Uterus (tissue), 2 donors: ENCODE measurements at regions not wholly inside any gene's neighbourhood (a gene's known extent, or its start where the extent isn't known, plus 50 kb on each side); places are given as distances from the start of the nearest gene placed in this dataset.

ENCODE experiments used
- POLR2A ChIP-seq, 2 donors: fragments of 450-650 bp; IDR thresholded peaks; one replicate each; pipeline ENCODE4 v1.6.1; 2016; ENCODE audit warnings: antibody characterized with exemption in 2 of 2, mild to moderate bottlenecking in 1 of 2, moderate library complexity in 1 of 2
- TF ChIP-seq, protein P1 (sequence below), 4 experiments: fragments of 200-600 bp in 2 of 4; fragments of 450-650 bp in 2 of 4; sonication (generic) in 2 of 4; IDR thresholded peaks; one replicate each; pipeline ENCODE4 v1.5.1; 2016 to 2019; ENCODE audit warnings: antibody characterized with exemption in 4 of 4, mild to moderate bottlenecking in 2 of 4, moderate library complexity in 1 of 4

DNA sequence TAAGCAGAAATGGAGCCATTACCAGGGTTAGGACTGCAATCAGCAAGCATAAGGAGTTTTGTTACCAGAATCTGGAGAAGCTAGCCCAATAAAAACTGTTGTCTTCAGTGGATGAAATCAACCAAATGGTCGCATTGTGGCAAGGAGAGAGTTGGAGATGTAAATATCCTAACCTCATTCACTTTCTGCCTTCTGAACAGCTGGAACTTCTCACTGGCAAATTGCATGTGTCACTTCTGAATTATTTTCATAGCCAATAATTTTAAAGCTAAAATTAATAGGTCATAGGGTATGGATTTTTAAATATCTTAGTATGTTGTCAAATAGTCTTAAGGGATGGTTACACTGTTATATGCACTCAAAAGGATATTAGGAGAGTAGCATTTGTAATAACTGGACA is 121.6 kb downstream of the SUCNR1 start:
- TF ChIP-seq, protein P1, sequence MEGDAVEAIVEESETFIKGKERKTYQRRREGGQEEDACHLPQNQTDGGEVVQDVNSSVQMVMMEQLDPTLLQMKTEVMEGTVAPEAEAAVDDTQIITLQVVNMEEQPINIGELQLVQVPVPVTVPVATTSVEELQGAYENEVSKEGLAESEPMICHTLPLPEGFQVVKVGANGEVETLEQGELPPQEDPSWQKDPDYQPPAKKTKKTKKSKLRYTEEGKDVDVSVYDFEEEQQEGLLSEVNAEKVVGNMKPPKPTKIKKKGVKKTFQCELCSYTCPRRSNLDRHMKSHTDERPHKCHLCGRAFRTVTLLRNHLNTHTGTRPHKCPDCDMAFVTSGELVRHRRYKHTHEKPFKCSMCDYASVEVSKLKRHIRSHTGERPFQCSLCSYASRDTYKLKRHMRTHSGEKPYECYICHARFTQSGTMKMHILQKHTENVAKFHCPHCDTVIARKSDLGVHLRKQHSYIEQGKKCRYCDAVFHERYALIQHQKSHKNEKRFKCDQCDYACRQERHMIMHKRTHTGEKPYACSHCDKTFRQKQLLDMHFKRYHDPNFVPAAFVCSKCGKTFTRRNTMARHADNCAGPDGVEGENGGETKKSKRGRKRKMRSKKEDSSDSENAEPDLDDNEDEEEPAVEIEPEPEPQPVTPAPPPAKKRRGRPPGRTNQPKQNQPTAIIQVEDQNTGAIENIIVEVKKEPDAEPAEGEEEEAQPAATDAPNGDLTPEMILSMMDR (IDR thresholded peaks at IDR 0.05) = no peak
- TF ChIP-seq POLR2A (IDR thresholded peaks at IDR 0.05) = no peak
